ENCODE measurements at regions not wholly inside any gene's neighbourhood (a gene's known extent, or its start where the extent isn't known, plus 50 kb on each side); places are given as distances from the start of the nearest gene placed in this dataset.

GRCh38 chr2:185608799-185609198 is 129.8 kb upstream of the FSIP2 start:
- 44 to 68% (median 63%) methylated on average over 3 of the region's 3 CpGs for WGBS, 4 donors
- no peak for DNase-seq
- TF ChIP-seq CTCF (IDR thresholded peaks at IDR 0.05), result no peak
- no peak for TF ChIP-seq POLR2A (IDR thresholded peaks at IDR 0.05)
- Histone ChIP-seq H3K27me3 (no peaks in the 10 kb centered on the region), H3K4me1 (no peaks in the 10 kb centered on the region), H3K36me3 (no peaks in the 10 kb centered on the region), H3K27ac (no peak overlapping the region), H3K4me3 (no peak overlapping the region), H3K9me3 (peaks cover 0 to 2% (median 0%) of the 10 kb centered on the region in 12 donors)
- no peak for ATAC-seq
- intact Hi-C loops (cut with DNase I), result no loop called here

- WGBS, 4 donors, result 60 to 84% (median 69%) methylated on average over 1 of the region's 1 CpG
Observed at GRCh38 chr2:185610301-185610700, 128.3 kb upstream of the FSIP2 start.

GRCh38 chr2:185618625-185619024 is 120.0 kb upstream of the FSIP2 start:
- 14 to 20% (median 18%) methylated on average over 1 of the region's 1 CpG for WGBS, 4 donors

More at GRCh38 chr2:185610301-185610700, 128.3 kb upstream of the FSIP2 start:
- ATAC-seq (no peak), DNase-seq (no peak)
- intact Hi-C loops (cut with DNase I), result loop anchor here in 1 of 10 donors (10.0 kb wide), 1 partner anchor 644 kb away; no protein-coding TSS in a partner anchor
- Histone ChIP-seq H3K27me3 (no peaks in the 10 kb centered on the region), H3K4me1 (no peaks in the 10 kb centered on the region), H3K36me3 (no peaks in the 10 kb centered on the region), H3K4me3 (no peak overlapping the region), H3K27ac (no peak overlapping the region), H3K9me3 (peaks cover 0 to 13% (median 2%) of the 10 kb centered on the region in 12 donors)
- TF ChIP-seq POLR2A (IDR thresholded peaks at IDR 0.05) (no peak), CTCF (IDR thresholded peaks at IDR 0.05) (no peak)

GRCh38 chr2:185625604-185626003 is 113.0 kb upstream of the FSIP2 start:
- Histone ChIP-seq H3K36me3 (no peaks in the 10 kb centered on the region), H3K9me3 (no peaks in the 10 kb centered on the region), H3K4me1 (no peaks in the 10 kb centered on the region), H3K27ac (no peak overlapping the region), H3K27me3 (no peaks in the 10 kb centered on the region), H3K4me3 (no peak overlapping the region)
- DNase-seq (no peak), ATAC-seq (no peak)
- intact Hi-C loops (cut with DNase I), result no loop called here
- 81 to 95% (median 86%) methylated on average over 1 of the region's 1 CpG for WGBS, 4 donors
- no peak for TF ChIP-seq CTCF (IDR thresholded peaks at IDR 0.05)
- no peak for TF ChIP-seq POLR2A (IDR thresholded peaks at IDR 0.05)

More at GRCh38 chr2:185618625-185619024, 120.0 kb upstream of the FSIP2 start:
- intact Hi-C loops (cut with DNase I), result loop anchor here in 1 of 10 donors (10.0 kb wide), 1 partner anchor 636 kb away; no protein-coding TSS in a partner anchor
- ATAC-seq (no peak), DNase-seq (no peak)
- no peak for TF ChIP-seq POLR2A (IDR thresholded peaks at IDR 0.05)
- no peak for TF ChIP-seq CTCF (IDR thresholded peaks at IDR 0.05)
- Histone ChIP-seq H3K4me3 (no peak overlapping the region), H3K27me3 (no peaks in the 10 kb centered on the region), H3K4me1 (no peaks in the 10 kb centered on the region), H3K36me3 (no peaks in the 10 kb centered on the region), H3K9me3 (peaks cover 0 to 22% (median 3%) of the 10 kb centered on the region in 12 donors), H3K27ac (no peak overlapping the region)
